ENCODE measurements at regions not wholly inside any gene's neighbourhood (a gene's known extent, or its start where the extent isn't known, plus 50 kb on each side); places are given as distances from the start of the nearest gene placed in this dataset.
"Not testable (repeated sequence)": the region's sequence is repeated elsewhere in the genome, so short reads cannot be mapped to it uniquely, and the experiment has no call there.

GRCh38 chr1:221998186-221998612 lies 256.3 kb upstream of the DUSP10 start:
- DNase-seq (ENCODE audit: low read depth in 2 of 2) = no peak

GRCh38 chr1:221997012-221997411 lies 255.1 kb upstream of the DUSP10 start:
- not testable (repeated sequence) for DNase-seq (ENCODE audit: low read depth in 2 of 2)

- DNase-seq (ENCODE audit: low read depth in 2 of 2) = no peak
Measured at GRCh38 chr1:221994939-221995338, 253.1 kb upstream of the DUSP10 start.

GRCh38 chr1:221994274-221994698 lies 252.4 kb upstream of the DUSP10 start:
- DNase-seq (ENCODE audit: low read depth in 2 of 2) = peak; percentile 4 to 6

- DNase-seq (ENCODE audit: low read depth in 2 of 2) = no peak
Measured at GRCh38 chr1:221993444-221993948, 251.6 kb upstream of the DUSP10 start.

GRCh38 chr1:221992427-221992826 lies 250.5 kb upstream of the DUSP10 start:
- no peak for DNase-seq (ENCODE audit: low read depth in 2 of 2)

GRCh38 chr1:221991221-221991620 lies 249.3 kb upstream of the DUSP10 start:
- no peak for DNase-seq (ENCODE audit: low read depth in 2 of 2)

GRCh38 chr1:221989741-221990140 lies 247.9 kb upstream of the DUSP10 start:
- no peak for DNase-seq (ENCODE audit: low read depth in 2 of 2)

- no peak for DNase-seq (ENCODE audit: low read depth in 2 of 2)
Measured at GRCh38 chr1:221988829-221989228, 246.9 kb upstream of the DUSP10 start.

GRCh38 chr1:221987860-221988520 lies 246.1 kb upstream of the DUSP10 start:
- DNase-seq (ENCODE audit: low read depth in 2 of 2) = no peak

GRCh38 chr1:221983444-221983843 lies 241.6 kb upstream of the DUSP10 start:
- DNase-seq (ENCODE audit: low read depth in 2 of 2) = no peak

- DNase-seq (ENCODE audit: low read depth in 2 of 2) = no peak
Measured at GRCh38 chr1:221981461-221981860, 239.6 kb upstream of the DUSP10 start.

- DNase-seq (ENCODE audit: low read depth in 2 of 2) = no peak
Measured at GRCh38 chr1:221979444-221980032, 237.6 kb upstream of the DUSP10 start.

GRCh38 chr1:221978631-221979334 lies 236.9 kb upstream of the DUSP10 start:
- not testable (repeated sequence) for DNase-seq (ENCODE audit: low read depth in 2 of 2)

- not testable (repeated sequence) for DNase-seq (ENCODE audit: low read depth in 2 of 2)
Measured at GRCh38 chr1:221973787-221974186, 231.9 kb upstream of the DUSP10 start.

GRCh38 chr1:221972276-221973235 lies 230.7 kb upstream of the DUSP10 start:
- DNase-seq (ENCODE audit: low read depth in 2 of 2) = no peak

GRCh38 chr1:221971035-221971434 lies 229.1 kb upstream of the DUSP10 start:
- DNase-seq (ENCODE audit: low read depth in 2 of 2) = not testable (repeated sequence)

GRCh38 chr1:221969298-221969858 lies 227.5 kb upstream of the DUSP10 start:
- not testable (repeated sequence) for DNase-seq (ENCODE audit: low read depth in 2 of 2)

GRCh38 chr1:221967538-221967937 lies 225.6 kb upstream of the DUSP10 start:
- not testable (repeated sequence) for DNase-seq (ENCODE audit: low read depth in 2 of 2)

- DNase-seq (ENCODE audit: low read depth in 2 of 2) = not testable (repeated sequence)
Measured at GRCh38 chr1:221966888-221967287, 225.0 kb upstream of the DUSP10 start.

- DNase-seq (ENCODE audit: low read depth in 2 of 2) = not testable (repeated sequence)
Measured at GRCh38 chr1:221965891-221966290, 224.0 kb upstream of the DUSP10 start.
